SK-N-SH (cell line): ENCODE measurements at regions not wholly inside any gene's neighbourhood (a gene's known extent, or its start where the extent isn't known, plus 50 kb on each side); places are given as distances from the start of the nearest gene placed in this dataset.

Source experiments
- CHD2 ChIP-seq: fragments of 150-350 bp; IDR thresholded peaks from 2 replicates; pipeline ENCODE4 v1.6.1; 2018; ENCODE audit warnings: low read length; ENCODE audit not compliant: partially characterized antibody
- CTCF ChIP-seq: fragments of 200-600 bp; sonication (generic); IDR thresholded peaks from 2 replicates; pipeline ENCODE4 v1.6.1; 2017; ENCODE audit warnings: antibody characterized with exemption, mild to moderate bottlenecking, moderate library complexity
- FOSL2 ChIP-seq: IDR thresholded peaks from 2 replicates; pipeline ENCODE4 v1.4.0; 2012; ENCODE audit warnings: low read depth, mild to moderate bottlenecking, moderate library complexity, borderline replicate concordance
- GABPA ChIP-seq: IDR thresholded peaks from 2 replicates; pipeline ENCODE4 v1.4.0; 2012; ENCODE audit warnings: low read depth, mild to moderate bottlenecking
- GATA2 ChIP-seq: sonication (generic); formaldehyde crosslinking; IDR thresholded peaks from 2 replicates; pipeline ENCODE4 v1.5.0; 2020; ENCODE audit warnings: mild to moderate bottlenecking, missing genetic modification reagents
- IRF3 ChIP-seq: fragments of 150-350 bp; IDR thresholded peaks from 2 replicates; pipeline ENCODE4 v1.6.1; 2016; ENCODE audit warnings: mild to moderate bottlenecking, low read depth, low read length
- MAX ChIP-seq: IDR thresholded peaks from 2 replicates; pipeline ENCODE4 v1.4.0; 2012; ENCODE audit warnings: low read depth
- NFIC ChIP-seq: IDR thresholded peaks from 2 replicates; pipeline ENCODE4 v1.4.0; 2012; ENCODE audit warnings: borderline replicate concordance
- POLR2AphosphoS5 ChIP-seq: IDR thresholded peaks from 2 replicates; pipeline ENCODE4 v1.6.1; 2012; ENCODE audit warnings: low read depth, low read length
- RAD21 ChIP-seq: IDR thresholded peaks from 2 replicates; pipeline ENCODE4 v1.6.1; 2012; ENCODE audit warnings: mild to moderate bottlenecking, low read length
- RCOR1 ChIP-seq: fragments of 150-350 bp; IDR thresholded peaks from 2 replicates; pipeline ENCODE4 v1.6.1; 2017; ENCODE audit warnings: antibody characterized with exemption, low read length
- SMC3 ChIP-seq: IDR thresholded peaks from 2 replicates; pipeline ENCODE4 v1.6.1; 2012; ENCODE audit warnings: low read depth, low read length, improper control_type of control experiment
- TAF1 ChIP-seq: IDR thresholded peaks from 2 replicates; pipeline ENCODE4 v1.6.1; 2012; ENCODE audit warnings: low read depth, mild to moderate bottlenecking, low read length, moderate library complexity, borderline replicate concordance
- TEAD4 ChIP-seq: IDR thresholded peaks from 2 replicates; pipeline ENCODE4 v1.4.0; 2012; ENCODE audit warnings: mild to moderate bottlenecking, borderline replicate concordance; ENCODE audit not compliant: insufficient read depth

GRCh38 chr12:111228916-111229666 is 139.8 kb downstream of the PHETA1 start:
- no peak for TF ChIP-seq CTCF
- no peak for TF ChIP-seq GATA2 (CRISPR knock-in tag)
- no peak for TF ChIP-seq GABPA
- no peak for TF ChIP-seq RAD21
- TF ChIP-seq CHD2, result no peak
- no peak for TF ChIP-seq POLR2AphosphoS5
- TF ChIP-seq MAX, result no peak
- TF ChIP-seq NFIC, result no peak
- TF ChIP-seq TEAD4, result no peak
- TF ChIP-seq TAF1, result no peak
- TF ChIP-seq RCOR1, result no peak
- no peak for TF ChIP-seq FOSL2
- no peak for TF ChIP-seq IRF3
- no peak for TF ChIP-seq SMC3
